ENCODE measurements at regions not wholly inside any gene's neighbourhood (a gene's known extent, or its start where the extent isn't known, plus 50 kb on each side); places are given as distances from the start of the nearest gene placed in this dataset.

GRCh38 chr9:82706786-82707185 lies 356.2 kb downstream of the RASEF start:
- no peak for DNase-seq (ENCODE audit: low spot score)

GRCh38 chr9:82716821-82717220 lies 346.1 kb downstream of the RASEF start:
- TF ChIP-seq, protein P1, sequence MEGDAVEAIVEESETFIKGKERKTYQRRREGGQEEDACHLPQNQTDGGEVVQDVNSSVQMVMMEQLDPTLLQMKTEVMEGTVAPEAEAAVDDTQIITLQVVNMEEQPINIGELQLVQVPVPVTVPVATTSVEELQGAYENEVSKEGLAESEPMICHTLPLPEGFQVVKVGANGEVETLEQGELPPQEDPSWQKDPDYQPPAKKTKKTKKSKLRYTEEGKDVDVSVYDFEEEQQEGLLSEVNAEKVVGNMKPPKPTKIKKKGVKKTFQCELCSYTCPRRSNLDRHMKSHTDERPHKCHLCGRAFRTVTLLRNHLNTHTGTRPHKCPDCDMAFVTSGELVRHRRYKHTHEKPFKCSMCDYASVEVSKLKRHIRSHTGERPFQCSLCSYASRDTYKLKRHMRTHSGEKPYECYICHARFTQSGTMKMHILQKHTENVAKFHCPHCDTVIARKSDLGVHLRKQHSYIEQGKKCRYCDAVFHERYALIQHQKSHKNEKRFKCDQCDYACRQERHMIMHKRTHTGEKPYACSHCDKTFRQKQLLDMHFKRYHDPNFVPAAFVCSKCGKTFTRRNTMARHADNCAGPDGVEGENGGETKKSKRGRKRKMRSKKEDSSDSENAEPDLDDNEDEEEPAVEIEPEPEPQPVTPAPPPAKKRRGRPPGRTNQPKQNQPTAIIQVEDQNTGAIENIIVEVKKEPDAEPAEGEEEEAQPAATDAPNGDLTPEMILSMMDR (IDR thresholded peaks at IDR 0.05; ENCODE audit: extremely low read depth, missing control alignments): no peak
- DNase-seq (ENCODE audit: low spot score): no peak

More at GRCh38 chr9:82706786-82707185, 356.2 kb downstream of the RASEF start:
- TF ChIP-seq, protein P1 (IDR thresholded peaks at IDR 0.05; ENCODE audit: extremely low read depth, missing control alignments): no peak

GRCh38 chr9:82720515-82720914 lies 342.4 kb downstream of the RASEF start:
- no peak for DNase-seq (ENCODE audit: low spot score)
- TF ChIP-seq, protein P1 (IDR thresholded peaks at IDR 0.05; ENCODE audit: extremely low read depth, missing control alignments): no peak

DNA sequence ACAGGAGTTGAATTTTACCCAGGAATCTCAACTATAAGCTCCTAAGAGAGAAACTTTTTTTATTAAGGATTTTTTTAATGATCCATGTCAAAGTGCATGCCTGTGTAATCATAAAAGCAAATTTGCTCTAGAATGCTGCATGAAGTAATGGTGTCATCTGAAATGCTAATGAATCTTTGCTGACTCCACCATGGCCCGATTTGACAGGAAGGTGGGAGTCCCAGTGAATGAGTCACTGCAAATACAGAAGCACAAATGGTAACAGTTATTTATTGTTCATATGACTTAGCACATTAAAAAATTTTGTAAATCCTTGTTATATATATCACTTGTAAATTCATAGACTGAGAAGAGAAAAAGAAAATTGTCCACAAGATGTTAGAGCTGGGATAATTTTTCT lies 341.3 kb downstream of the RASEF start:
- TF ChIP-seq, protein P1 (IDR thresholded peaks at IDR 0.05; ENCODE audit: extremely low read depth, missing control alignments): no peak
- no peak for DNase-seq (ENCODE audit: low spot score)

DNA sequence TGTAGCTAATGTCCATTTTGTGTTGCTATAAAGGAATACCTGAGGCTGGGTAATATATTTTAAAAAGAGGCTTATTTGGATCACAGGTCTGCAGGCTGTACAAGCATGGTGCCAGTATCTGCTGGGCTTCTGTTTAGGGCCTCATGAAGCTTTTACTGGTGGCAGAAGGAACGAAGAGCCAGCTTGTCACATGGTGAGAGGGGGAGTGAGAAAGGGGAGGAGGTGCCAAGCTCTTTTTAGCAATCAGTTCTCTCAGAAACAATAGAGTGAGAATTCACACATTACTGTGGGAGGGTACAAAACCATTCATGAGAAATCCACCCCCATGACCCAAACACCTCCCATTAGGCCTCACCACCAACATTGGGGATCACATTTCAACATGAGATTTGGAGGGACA lies 340.9 kb downstream of the RASEF start:
- DNase-seq (ENCODE audit: low spot score): no peak
- TF ChIP-seq, protein P1 (IDR thresholded peaks at IDR 0.05; ENCODE audit: extremely low read depth, missing control alignments): no peak

DNA sequence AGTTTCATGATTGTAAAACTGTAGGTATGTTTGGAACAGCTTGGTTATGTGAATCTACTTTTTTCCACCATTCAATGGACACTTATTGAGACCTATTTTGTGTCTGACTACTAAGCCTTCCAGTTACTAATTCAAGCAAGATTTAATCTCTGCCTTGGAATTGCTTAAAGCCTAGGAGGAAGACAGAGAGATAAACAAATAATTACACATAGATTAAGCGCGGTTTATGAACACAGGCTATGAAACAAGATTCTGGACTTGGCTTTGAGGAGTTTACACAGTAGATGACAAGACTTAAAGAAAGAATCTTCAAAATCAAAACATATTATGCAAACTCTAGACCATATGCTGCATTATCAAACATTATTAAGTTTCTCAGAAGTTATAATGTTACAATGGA lies 340.4 kb downstream of the RASEF start:
- TF ChIP-seq, protein P1 (IDR thresholded peaks at IDR 0.05; ENCODE audit: extremely low read depth, missing control alignments): no peak
- no peak for DNase-seq (ENCODE audit: low spot score)

DNA sequence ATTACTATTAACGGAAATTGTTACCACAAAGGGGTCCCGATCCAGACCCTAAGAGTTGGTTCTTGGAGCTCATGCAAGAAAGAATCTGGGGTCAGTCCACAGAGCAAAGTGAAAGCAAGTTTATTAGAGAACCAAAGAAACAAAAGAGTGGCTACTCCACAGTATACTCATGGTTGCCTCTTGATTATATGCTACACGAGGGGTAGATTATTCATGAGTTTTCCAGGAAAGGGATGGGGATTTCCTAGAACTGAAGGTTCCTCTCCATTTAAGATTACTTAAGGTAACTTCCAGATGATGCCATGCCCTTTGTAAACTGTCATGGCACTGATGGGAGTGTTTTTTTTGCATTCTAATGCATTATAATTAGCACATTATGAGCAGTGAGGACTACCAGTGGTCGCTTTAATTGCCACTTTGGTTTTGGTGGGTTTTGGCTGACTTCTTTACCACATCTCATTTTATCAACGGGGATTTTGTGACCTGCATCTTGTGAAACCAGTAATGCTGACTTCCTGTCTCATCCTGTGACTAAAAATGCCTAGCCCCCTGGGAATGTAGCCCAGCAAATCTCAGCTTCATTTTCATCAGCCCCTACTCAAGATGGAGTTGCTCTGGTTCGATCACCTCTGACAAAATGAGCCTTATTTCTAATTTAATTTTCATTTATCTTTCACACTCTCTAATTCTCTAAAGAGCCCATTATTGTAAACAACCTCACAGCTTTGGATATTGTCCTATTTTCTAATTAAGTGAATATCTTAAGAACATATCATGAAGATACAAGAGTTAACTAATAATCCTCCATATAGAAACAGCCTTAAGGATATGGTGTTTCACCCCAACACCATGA lies 336.3 kb downstream of the RASEF start:
- TF ChIP-seq, protein P1 (IDR thresholded peaks at IDR 0.05; ENCODE audit: extremely low read depth, missing control alignments): no peak
- no peak for DNase-seq (ENCODE audit: low spot score)

Measured in GM20000 (cell line).